ENCODE measurements at regions not wholly inside any gene's neighbourhood (a gene's known extent, or its start where the extent isn't known, plus 50 kb on each side); places are given as distances from the start of the nearest gene placed in this dataset.

- no peak for DNase-seq (ENCODE audit: low read depth, low spot score)
- POLR2A ChIA-PET = no interaction called here
- no peaks in the 10 kb centered on the region for H3K27me3 ChIP-seq (ENCODE audit: control insufficient read depth, insufficient read depth, low read length)
These were observed 729.4 kb downstream of the MTRR start for GRCh38 chr5:8598356-8598755.

GRCh38 chr5:8598996-8599395, 730.0 kb downstream of the MTRR start:
- H3K27ac ChIP-seq (ENCODE audit: low read depth, low read length) = no peak overlapping the region
- no peaks in the 10 kb centered on the region for H3K27me3 ChIP-seq (ENCODE audit: control insufficient read depth, insufficient read depth, low read length)
- TF ChIP-seq CTCF (IDR thresholded peaks at IDR 0.05; ENCODE audit: low read depth, low read length) = no peak
- ChIA-PET POLR2A (no interaction called here), CTCF (no interaction called here)
- no peak for DNase-seq (ENCODE audit: low read depth, low spot score)
- no peaks in the 10 kb centered on the region for H3K9me3 ChIP-seq (ENCODE audit: control insufficient read depth, insufficient read depth, low read length)
- no peak overlapping the region for H3K4me3 ChIP-seq (ENCODE audit: low read depth, low read length)

More at GRCh38 chr5:8598356-8598755, 729.4 kb downstream of the MTRR start:
- Histone ChIP-seq H3K27ac (ENCODE audit: low read depth, low read length) (no peak overlapping the region), H3K4me3 (ENCODE audit: low read depth, low read length) (no peak overlapping the region), H3K9me3 (ENCODE audit: control insufficient read depth, insufficient read depth, low read length) (no peaks in the 10 kb centered on the region)
- CTCF ChIA-PET = no interaction called here
- no peak for TF ChIP-seq CTCF (IDR thresholded peaks at IDR 0.05; ENCODE audit: low read depth, low read length)

GRCh38 chr5:8600843-8601242, 731.9 kb downstream of the MTRR start:
- TF ChIP-seq CTCF (IDR thresholded peaks at IDR 0.05; ENCODE audit: low read depth, low read length) = no peak
- ChIA-PET CTCF (no interaction called here), POLR2A (no interaction called here)
- no peak overlapping the region for H3K27ac ChIP-seq (ENCODE audit: low read depth, low read length)
- H3K27me3 ChIP-seq (ENCODE audit: control insufficient read depth, insufficient read depth, low read length) = no peaks in the 10 kb centered on the region
- H3K9me3 ChIP-seq (ENCODE audit: control insufficient read depth, insufficient read depth, low read length) = no peaks in the 10 kb centered on the region
- no peak for DNase-seq (ENCODE audit: low read depth, low spot score)
- H3K4me3 ChIP-seq (ENCODE audit: low read depth, low read length) = no peak overlapping the region

GRCh38 chr5:8601831-8602354, 732.9 kb downstream of the MTRR start:
- DNase-seq (ENCODE audit: low read depth, low spot score) = no peak

GRCh38 chr5:8606231-8606630, 737.3 kb downstream of the MTRR start:
- TF ChIP-seq CTCF (IDR thresholded peaks at IDR 0.05; ENCODE audit: low read depth, low read length) = no peak
- H3K4me3 ChIP-seq (ENCODE audit: low read depth, low read length) = no peak overlapping the region
- ChIA-PET CTCF (no interaction called here), POLR2A (no interaction called here)
- no peak for DNase-seq (ENCODE audit: low read depth, low spot score)
- no peaks in the 10 kb centered on the region for H3K9me3 ChIP-seq (ENCODE audit: control insufficient read depth, insufficient read depth, low read length)
- no peaks in the 10 kb centered on the region for H3K27me3 ChIP-seq (ENCODE audit: control insufficient read depth, insufficient read depth, low read length)
- H3K27ac ChIP-seq (ENCODE audit: low read depth, low read length) = no peak overlapping the region

More at GRCh38 chr5:8601831-8602354, 732.9 kb downstream of the MTRR start:
- no peak overlapping the region for H3K27ac ChIP-seq (ENCODE audit: low read depth, low read length)
- no peak overlapping the region for H3K4me3 ChIP-seq (ENCODE audit: low read depth, low read length)
- ChIA-PET CTCF (no interaction called here), POLR2A (no interaction called here)
- H3K27me3 ChIP-seq (ENCODE audit: control insufficient read depth, insufficient read depth, low read length) = no peaks in the 10 kb centered on the region
- H3K9me3 ChIP-seq (ENCODE audit: control insufficient read depth, insufficient read depth, low read length) = no peaks in the 10 kb centered on the region
- TF ChIP-seq CTCF (IDR thresholded peaks at IDR 0.05; ENCODE audit: low read depth, low read length) = no peak

Data from AG04450 (cell line).